ENCODE measurements at regions not wholly inside any gene's neighbourhood (a gene's known extent, or its start where the extent isn't known, plus 50 kb on each side); places are given as distances from the start of the nearest gene placed in this dataset.

DNA sequence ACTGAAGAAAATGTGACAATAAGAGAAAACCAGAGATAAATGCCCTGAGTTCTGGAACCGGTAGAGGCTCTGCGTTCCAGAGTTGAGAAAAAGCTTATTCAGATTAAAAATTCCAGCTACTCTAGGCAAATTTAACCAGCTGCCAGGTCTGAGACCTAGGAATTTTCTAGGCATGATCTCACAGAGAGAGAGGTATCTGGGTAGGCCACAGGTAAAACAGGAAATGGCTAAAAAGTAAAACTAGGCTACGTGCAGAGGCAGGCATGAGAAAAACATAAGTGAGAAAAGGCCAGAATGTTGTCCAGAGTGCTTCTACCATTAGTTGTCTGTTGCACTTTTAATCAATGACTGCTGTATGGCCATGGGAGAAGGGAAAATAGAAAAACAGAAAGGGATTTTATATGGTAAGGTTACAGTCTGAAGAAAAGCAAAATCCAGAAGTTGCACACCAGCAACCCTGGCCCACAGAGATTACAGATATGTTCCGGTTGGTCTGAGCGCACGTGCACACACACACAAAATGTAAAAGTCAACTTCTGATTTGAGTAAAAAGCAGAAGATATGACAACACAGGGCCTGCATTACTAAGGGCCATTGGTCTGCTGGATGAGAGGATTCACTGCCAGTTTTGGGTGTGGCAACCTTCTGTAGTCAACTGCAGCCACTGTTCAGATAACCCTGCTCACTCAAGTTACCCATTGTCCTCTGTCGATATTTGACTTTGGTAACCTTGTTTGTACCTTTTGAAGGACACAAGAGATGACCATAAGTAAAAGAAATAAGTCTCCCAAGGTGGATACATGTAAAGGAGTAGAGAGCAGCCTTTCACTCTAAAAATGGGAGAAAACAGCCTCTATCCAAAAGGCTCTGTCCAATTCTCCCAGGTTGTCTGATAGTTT is 266.0 kb downstream of the DTWD2 start:
- no peaks in the 10 kb centered on the region for H3K79me2 ChIP-seq (ENCODE audit: control insufficient read depth, low read length)
- TF ChIP-seq, protein P1, sequence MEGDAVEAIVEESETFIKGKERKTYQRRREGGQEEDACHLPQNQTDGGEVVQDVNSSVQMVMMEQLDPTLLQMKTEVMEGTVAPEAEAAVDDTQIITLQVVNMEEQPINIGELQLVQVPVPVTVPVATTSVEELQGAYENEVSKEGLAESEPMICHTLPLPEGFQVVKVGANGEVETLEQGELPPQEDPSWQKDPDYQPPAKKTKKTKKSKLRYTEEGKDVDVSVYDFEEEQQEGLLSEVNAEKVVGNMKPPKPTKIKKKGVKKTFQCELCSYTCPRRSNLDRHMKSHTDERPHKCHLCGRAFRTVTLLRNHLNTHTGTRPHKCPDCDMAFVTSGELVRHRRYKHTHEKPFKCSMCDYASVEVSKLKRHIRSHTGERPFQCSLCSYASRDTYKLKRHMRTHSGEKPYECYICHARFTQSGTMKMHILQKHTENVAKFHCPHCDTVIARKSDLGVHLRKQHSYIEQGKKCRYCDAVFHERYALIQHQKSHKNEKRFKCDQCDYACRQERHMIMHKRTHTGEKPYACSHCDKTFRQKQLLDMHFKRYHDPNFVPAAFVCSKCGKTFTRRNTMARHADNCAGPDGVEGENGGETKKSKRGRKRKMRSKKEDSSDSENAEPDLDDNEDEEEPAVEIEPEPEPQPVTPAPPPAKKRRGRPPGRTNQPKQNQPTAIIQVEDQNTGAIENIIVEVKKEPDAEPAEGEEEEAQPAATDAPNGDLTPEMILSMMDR (IDR thresholded peaks at IDR 0.05; ENCODE audit: low read depth, low read length, poor library complexity, severe bottlenecking): no peak
- no peak for TF ChIP-seq EZH2phosphoT487 (IDR thresholded peaks at IDR 0.05; ENCODE audit: borderline replicate concordance, low read length)
- H3K4me3 ChIP-seq (ENCODE audit: low read length): no peak overlapping the region
- no peaks in the 10 kb centered on the region for H3F3A ChIP-seq (ENCODE audit: control insufficient read depth, insufficient read depth)
- H3K9me3 ChIP-seq (ENCODE audit: control insufficient read depth, insufficient read depth, low read length): no peaks in the 10 kb centered on the region
- no peak overlapping the region for H3K27ac ChIP-seq (ENCODE audit: low read depth, low read length)
- no peaks in the 10 kb centered on the region for H4K20me1 ChIP-seq (ENCODE audit: control insufficient read depth, insufficient read depth, low read depth, low read length)
- no peaks in the 10 kb centered on the region for H3K4me1 ChIP-seq (ENCODE audit: control insufficient read depth, low read length)
- H3K27me3 ChIP-seq (ENCODE audit: control insufficient read depth, low read length): no peaks in the 10 kb centered on the region
- no peaks in the 10 kb centered on the region for H3K36me3 ChIP-seq (ENCODE audit: control insufficient read depth, low read length)
- no peaks in the 10 kb centered on the region for H3K9me2 ChIP-seq (replicated peaks; ENCODE audit: control insufficient read depth, low read length)
- no peak overlapping the region for H3K4me2 ChIP-seq (ENCODE audit: low read length)

DNA sequence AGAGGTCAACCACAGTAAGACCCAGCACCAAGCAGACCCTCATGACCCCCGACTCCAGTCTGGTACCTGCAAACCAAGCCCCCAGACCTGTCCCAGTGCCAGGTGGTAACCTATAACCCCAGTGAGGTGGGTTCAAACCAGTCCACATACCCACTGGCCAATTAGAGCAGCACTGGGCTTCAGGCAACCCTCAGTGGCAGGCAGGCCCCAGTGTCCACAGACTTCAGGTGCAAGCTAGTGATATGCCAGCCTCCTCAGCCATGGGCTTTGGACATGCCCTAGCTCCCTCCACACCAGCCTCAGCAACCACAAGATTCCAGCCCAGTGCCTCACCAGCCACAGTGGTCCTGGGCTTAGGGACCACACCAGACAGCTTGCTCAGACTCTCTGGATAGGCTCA is 276.6 kb downstream of the DTWD2 start:
- H3K9me2 ChIP-seq (replicated peaks; ENCODE audit: control insufficient read depth, low read length): no peaks in the 10 kb centered on the region

DNA sequence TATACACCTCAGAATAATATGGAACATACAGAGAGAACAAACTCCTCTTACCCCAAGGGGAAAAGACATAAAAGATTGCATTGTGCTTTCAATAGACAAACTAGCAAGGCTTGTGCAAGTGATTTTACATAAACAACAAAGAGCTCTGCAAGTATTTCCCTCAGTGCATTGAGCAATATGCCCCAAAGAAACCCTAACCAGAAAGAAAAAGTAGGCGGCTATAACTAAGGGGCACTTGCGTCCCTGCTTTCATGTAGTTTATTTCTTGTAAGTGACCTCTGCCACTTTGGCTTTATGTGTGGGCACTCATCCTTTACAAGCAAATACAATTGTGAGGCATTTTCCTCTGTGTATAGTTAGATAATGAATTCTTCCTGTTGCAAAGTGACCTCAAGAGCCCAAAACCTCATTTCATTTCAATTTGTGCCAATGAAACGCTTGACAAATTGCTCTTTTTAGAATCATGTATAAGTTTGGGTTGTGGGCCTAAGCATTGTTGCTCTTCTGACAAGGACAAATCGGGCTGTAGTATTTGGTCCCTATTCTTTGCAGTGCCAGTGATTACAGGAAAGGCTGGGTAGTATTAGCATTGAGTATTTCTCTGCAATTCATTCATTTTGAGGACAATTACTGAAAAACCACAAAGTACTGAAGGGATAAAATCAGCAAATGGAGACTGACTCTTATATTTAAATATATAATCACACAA is 282.2 kb downstream of the DTWD2 start:
- H3F3A ChIP-seq (ENCODE audit: control insufficient read depth, insufficient read depth): no peaks in the 10 kb centered on the region
- no peak overlapping the region for H3K27ac ChIP-seq (ENCODE audit: low read depth, low read length)
- no peaks in the 10 kb centered on the region for H3K27me3 ChIP-seq (ENCODE audit: control insufficient read depth, low read length)
- no peaks in the 10 kb centered on the region for H3K79me2 ChIP-seq (ENCODE audit: control insufficient read depth, low read length)
- no peaks in the 10 kb centered on the region for H3K4me1 ChIP-seq (ENCODE audit: control insufficient read depth, low read length)
- H3K4me2 ChIP-seq (ENCODE audit: low read length): no peak overlapping the region
- TF ChIP-seq, protein P1 (IDR thresholded peaks at IDR 0.05; ENCODE audit: low read depth, low read length, poor library complexity, severe bottlenecking): no peak
- TF ChIP-seq EZH2phosphoT487 (IDR thresholded peaks at IDR 0.05; ENCODE audit: borderline replicate concordance, low read length): no peak
- H3K4me3 ChIP-seq (ENCODE audit: low read length): no peak overlapping the region
- no peaks in the 10 kb centered on the region for H3K36me3 ChIP-seq (ENCODE audit: control insufficient read depth, low read length)
- H3K9me3 ChIP-seq (ENCODE audit: control insufficient read depth, insufficient read depth, low read length): peaks cover 3% of the 10 kb centered on the region; the same call in 1 of the 2 replicates
- H4K20me1 ChIP-seq (ENCODE audit: control insufficient read depth, insufficient read depth, low read depth, low read length): no peaks in the 10 kb centered on the region
- no peaks in the 10 kb centered on the region for H3K9me2 ChIP-seq (replicated peaks; ENCODE audit: control insufficient read depth, low read length)

More for the DNA sequence above, 276.6 kb downstream of the DTWD2 start:
- no peaks in the 10 kb centered on the region for H4K20me1 ChIP-seq (ENCODE audit: control insufficient read depth, insufficient read depth, low read depth, low read length)
- H3F3A ChIP-seq (ENCODE audit: control insufficient read depth, insufficient read depth): no peaks in the 10 kb centered on the region
- no peaks in the 10 kb centered on the region for H3K4me1 ChIP-seq (ENCODE audit: control insufficient read depth, low read length)
- no peak for TF ChIP-seq EZH2phosphoT487 (IDR thresholded peaks at IDR 0.05; ENCODE audit: borderline replicate concordance, low read length)
- no peaks in the 10 kb centered on the region for H3K36me3 ChIP-seq (ENCODE audit: control insufficient read depth, low read length)
- H3K4me3 ChIP-seq (ENCODE audit: low read length): no peak overlapping the region
- H3K27ac ChIP-seq (ENCODE audit: low read depth, low read length): no peak overlapping the region
- H3K9me3 ChIP-seq (ENCODE audit: control insufficient read depth, insufficient read depth, low read length): no peaks in the 10 kb centered on the region
- no peaks in the 10 kb centered on the region for H3K27me3 ChIP-seq (ENCODE audit: control insufficient read depth, low read length)
- H3K4me2 ChIP-seq (ENCODE audit: low read length): no peak overlapping the region
- no peaks in the 10 kb centered on the region for H3K79me2 ChIP-seq (ENCODE audit: control insufficient read depth, low read length)
